CD4-positive, CD25-positive, alpha-beta regulatory T cell (primary cell): ENCODE measurements at regions not wholly inside any gene's neighbourhood (a gene's known extent, or its start where the extent isn't known, plus 50 kb on each side); places are given as distances from the start of the nearest gene placed in this dataset.
A peak's percentile ranks its signal among the peaks of the same experiment; 100 is the strongest.

ENCODE experiments used
- ATAC-seq, 2 donors: fragments of 150-1000 bp; cut with Tn5 transposase; one replicate each; pipeline ENCODE4 v1.10.0; 2021; ENCODE audit warnings: low read depth in 2 of 2, moderate number of reproducible peaks in 2 of 2, moderate library complexity in 1 of 2
- DNase-seq, 3 donors: peaks; one replicate each; pipeline versions ENCODE4 v3.0.0 to v3.0.0-alpha.2; 2012 to 2022; ENCODE audit warnings: mixed read lengths in 1 of 3
- H3K27ac ChIP-seq: one replicate; pipeline ENCODE4 v1.7.0; 2013; ENCODE audit warnings: mild to moderate bottlenecking, low read length; ENCODE audit not compliant: insufficient read depth, poor library complexity, severe bottlenecking
- H3K27me3 ChIP-seq: one replicate; pipeline ENCODE4 v1.7.0; 2013; ENCODE audit warnings: low read length; ENCODE audit not compliant: control insufficient read depth, insufficient read depth
- H3K36me3 ChIP-seq: one replicate; pipeline ENCODE4 v1.7.0; 2013; ENCODE audit warnings: mild to moderate bottlenecking, low read length, moderate library complexity; ENCODE audit not compliant: control insufficient read depth, insufficient read depth
- H3K4me1 ChIP-seq: 2 replicates; pipeline ENCODE4 v1.7.0; 2013; ENCODE audit warnings: mild to moderate bottlenecking, low read length; ENCODE audit not compliant: insufficient read depth, control insufficient read depth, poor library complexity, severe bottlenecking
- H3K4me3 ChIP-seq: one replicate; pipeline ENCODE4 v1.7.0; 2013; ENCODE audit warnings: low read depth, mild to moderate bottlenecking, low read length, moderate library complexity
- H3K9me3 ChIP-seq, 2 experiments: 1 replicate in 1 of 2; 2 replicates in 1 of 2; pipeline ENCODE4 v1.7.0; 2013; ENCODE audit warnings: low read length in 2 of 2, mild to moderate bottlenecking in 1 of 2, moderate library complexity in 1 of 2; ENCODE audit not compliant: control insufficient read depth in 2 of 2
- H3K27ac Mint-ChIP-seq, 3 donors: one replicate each; pipeline ENCODE4 v1.8.0; 2020 to 2022; ENCODE audit warnings: mild to moderate bottlenecking in 3 of 3, mixed read lengths in 3 of 3, moderate library complexity in 2 of 3
- H3K27me3 Mint-ChIP-seq: one replicate; pipeline ENCODE4 v1.8.0; 2022; ENCODE audit warnings: mild to moderate bottlenecking, mixed read lengths
- H3K36me3 Mint-ChIP-seq: one replicate; pipeline ENCODE4 v1.8.0; 2020; ENCODE audit warnings: mixed read lengths
- H3K4me1 Mint-ChIP-seq, 4 donors: one replicate each; pipeline ENCODE4 v1.8.0; 2020 to 2022; ENCODE audit warnings: mixed read lengths in 4 of 4, mild to moderate bottlenecking in 1 of 4
- H3K4me3 Mint-ChIP-seq, 4 donors: one replicate each; pipeline ENCODE4 v1.8.0; 2020 to 2022; ENCODE audit warnings: mild to moderate bottlenecking in 4 of 4, mixed read lengths in 4 of 4, moderate library complexity in 3 of 4
- H3K9me3 Mint-ChIP-seq, 7 donors: one replicate each; pipeline ENCODE4 v1.8.0; 2020 to 2022; ENCODE audit warnings: mixed read lengths in 7 of 7, mild to moderate bottlenecking in 3 of 7, moderate library complexity in 2 of 7

DNA sequence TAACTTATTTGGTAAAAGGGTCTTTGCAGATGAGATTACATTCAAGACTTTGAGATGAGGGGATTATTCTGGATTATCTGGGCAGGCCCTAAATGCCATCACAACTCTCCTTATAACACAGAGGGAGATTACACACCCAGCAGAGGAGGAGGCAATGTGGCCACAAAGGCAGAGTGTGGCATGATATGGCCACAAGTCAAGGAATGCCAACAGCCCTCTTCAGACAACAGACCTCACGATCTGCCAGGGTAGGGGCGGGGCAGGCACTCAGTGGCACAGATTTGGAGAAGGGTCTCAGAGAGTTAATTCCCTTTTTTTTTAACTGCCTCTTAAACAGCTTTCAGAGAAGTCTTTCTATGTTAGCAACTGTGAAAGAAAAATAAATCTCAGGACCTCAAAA, 96.9 kb downstream of the CYP26B1 start:
- no peak overlapping the region for H3K27ac ChIP-seq
- no peak overlapping the region for H3K4me3 ChIP-seq
- H3K27me3 ChIP-seq, result no peaks in the 10 kb centered on the region
- H3K4me1 Mint-ChIP-seq, result no peaks in the 10 kb centered on the region
- H3K4me1 ChIP-seq, result no peaks in the 10 kb centered on the region
- H3K9me3 Mint-ChIP-seq, result peaks cover 0 to 7% (median 3%) of the 10 kb centered on the region in 7 donors
- no peak overlapping the region for H3K27ac Mint-ChIP-seq
- no peak for ATAC-seq
- peaks cover 4% of the 10 kb centered on the region for H3K27me3 Mint-ChIP-seq
- H3K9me3 ChIP-seq, result no peaks in the 10 kb centered on the region
- no peak overlapping the region for H3K4me3 Mint-ChIP-seq
- H3K36me3 Mint-ChIP-seq, result no peaks in the 10 kb centered on the region
- H3K36me3 ChIP-seq, result no peaks in the 10 kb centered on the region
- DNase-seq, result no peak

DNA sequence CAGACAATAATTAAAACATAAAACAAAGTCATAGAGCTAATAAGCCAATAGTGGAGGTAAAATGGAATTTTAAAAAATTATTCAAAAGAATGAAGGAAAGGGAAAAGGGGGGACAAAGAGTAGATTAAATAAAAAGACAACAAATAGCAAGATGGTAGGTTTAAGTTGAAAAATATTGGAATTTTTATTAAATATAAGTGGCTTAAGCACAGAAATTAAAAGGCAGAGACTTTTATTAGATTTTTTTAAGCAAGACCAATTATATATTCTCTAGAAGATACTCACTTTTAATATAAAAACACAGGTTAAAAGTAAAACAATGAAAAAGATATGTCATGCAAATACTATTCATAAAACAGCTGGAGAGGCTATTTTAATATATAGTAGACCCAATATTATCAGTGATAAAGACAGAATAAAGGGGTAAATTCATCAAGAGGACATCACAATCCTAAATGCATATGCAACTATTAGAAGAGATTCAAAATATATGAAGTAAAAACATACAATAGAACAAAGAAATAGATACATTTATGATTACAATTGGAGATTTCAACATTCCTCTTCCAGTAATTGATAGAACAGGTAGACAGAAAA, 98.7 kb downstream of the CYP26B1 start:
- Histone ChIP-seq H3K4me1 (no peaks in the 10 kb centered on the region), H3K9me3 (peaks cover 0 to 3% of the 10 kb centered on the region in 2 experiments), H3K36me3 (no peaks in the 10 kb centered on the region), H3K4me3 (no peak overlapping the region), H3K27me3 (no peaks in the 10 kb centered on the region), H3K27ac (no peak overlapping the region)
- ATAC-seq (no peak), DNase-seq (no peak)
- no peaks in the 10 kb centered on the region for H3K4me1 Mint-ChIP-seq
- no peaks in the 10 kb centered on the region for H3K36me3 Mint-ChIP-seq
- H3K4me3 Mint-ChIP-seq, result no peak overlapping the region
- H3K9me3 Mint-ChIP-seq, result peaks cover 0 to 11% (median 5%) of the 10 kb centered on the region in 7 donors
- H3K27ac Mint-ChIP-seq, result no peak overlapping the region
- H3K27me3 Mint-ChIP-seq, result peaks cover 4% of the 10 kb centered on the region

DNA sequence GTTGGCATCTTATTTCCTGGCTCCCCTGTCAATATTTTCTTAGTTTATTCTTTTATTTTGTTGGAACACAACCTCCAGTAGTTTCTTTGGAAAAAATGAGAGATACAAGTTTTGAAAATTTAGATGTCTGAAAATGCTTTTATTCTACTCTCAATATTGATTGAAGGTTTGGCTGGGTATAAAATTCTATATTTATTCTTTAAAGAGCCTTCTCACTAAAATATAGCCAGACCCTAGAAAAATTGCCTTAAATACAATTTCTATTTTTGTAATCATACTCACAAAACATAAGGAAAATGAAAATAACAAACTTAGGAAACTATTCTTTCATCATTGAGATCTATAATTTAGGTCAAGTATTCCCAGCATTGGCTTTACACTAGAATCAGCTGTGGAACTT, 103.7 kb downstream of the CYP26B1 start:
- Mint-ChIP-seq H3K27ac (no peak overlapping the region), H3K4me1 (no peaks in the 10 kb centered on the region), H3K27me3 (peaks cover under 1% of the 10 kb centered on the region), H3K36me3 (no peaks in the 10 kb centered on the region), H3K9me3 (peaks cover 0 to 13% (median 7%) of the 10 kb centered on the region in 7 donors), H3K4me3 (no peak overlapping the region)
- Histone ChIP-seq H3K27ac (no peak overlapping the region), H3K4me1 (no peaks in the 10 kb centered on the region), H3K27me3 (no peaks in the 10 kb centered on the region), H3K4me3 (no peak overlapping the region), H3K36me3 (no peaks in the 10 kb centered on the region), H3K9me3 (peaks cover 0 to 6% of the 10 kb centered on the region in 2 experiments)
- no peak for DNase-seq
- ATAC-seq, result no peak

DNA sequence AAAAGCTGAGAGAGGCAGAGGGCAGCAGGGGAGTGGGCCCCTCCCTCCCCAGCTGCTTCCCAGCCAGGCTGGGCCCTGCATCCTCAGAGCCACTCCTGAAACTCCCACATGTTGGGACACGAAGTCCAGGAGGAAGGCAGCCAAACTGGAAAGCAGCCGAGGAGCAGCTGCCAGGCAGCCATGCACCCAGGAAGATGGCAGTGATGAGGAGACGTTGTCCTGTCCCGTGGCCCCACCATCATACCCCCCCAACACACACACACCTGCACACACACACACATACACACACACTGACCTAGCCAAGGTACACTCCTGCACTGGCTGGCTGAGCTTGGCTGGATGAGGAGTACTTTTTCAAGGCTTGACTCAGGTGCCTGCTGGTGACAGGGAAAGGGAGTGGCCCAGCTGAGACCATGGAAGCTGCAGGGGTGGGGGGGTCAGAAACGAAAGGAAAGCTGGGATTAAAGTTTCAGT, 106.0 kb downstream of the CYP26B1 start:
- H3K4me1 ChIP-seq, result no peaks in the 10 kb centered on the region
- DNase-seq (no peak), ATAC-seq (no peak)
- Mint-ChIP-seq H3K9me3 (peaks cover 0 to 8% (median 3%) of the 10 kb centered on the region in 7 donors), H3K4me1 (no peaks in the 10 kb centered on the region), H3K4me3 (no peak overlapping the region), H3K36me3 (no peaks in the 10 kb centered on the region), H3K27ac (no peak overlapping the region), H3K27me3 (no peaks in the 10 kb centered on the region)
- no peak overlapping the region for H3K27ac ChIP-seq
- H3K36me3 ChIP-seq, result no peaks in the 10 kb centered on the region
- no peak overlapping the region for H3K4me3 ChIP-seq
- peaks cover 0 to 6% of the 10 kb centered on the region in 2 experiments for H3K9me3 ChIP-seq
- H3K27me3 ChIP-seq, result no peaks in the 10 kb centered on the region

DNA sequence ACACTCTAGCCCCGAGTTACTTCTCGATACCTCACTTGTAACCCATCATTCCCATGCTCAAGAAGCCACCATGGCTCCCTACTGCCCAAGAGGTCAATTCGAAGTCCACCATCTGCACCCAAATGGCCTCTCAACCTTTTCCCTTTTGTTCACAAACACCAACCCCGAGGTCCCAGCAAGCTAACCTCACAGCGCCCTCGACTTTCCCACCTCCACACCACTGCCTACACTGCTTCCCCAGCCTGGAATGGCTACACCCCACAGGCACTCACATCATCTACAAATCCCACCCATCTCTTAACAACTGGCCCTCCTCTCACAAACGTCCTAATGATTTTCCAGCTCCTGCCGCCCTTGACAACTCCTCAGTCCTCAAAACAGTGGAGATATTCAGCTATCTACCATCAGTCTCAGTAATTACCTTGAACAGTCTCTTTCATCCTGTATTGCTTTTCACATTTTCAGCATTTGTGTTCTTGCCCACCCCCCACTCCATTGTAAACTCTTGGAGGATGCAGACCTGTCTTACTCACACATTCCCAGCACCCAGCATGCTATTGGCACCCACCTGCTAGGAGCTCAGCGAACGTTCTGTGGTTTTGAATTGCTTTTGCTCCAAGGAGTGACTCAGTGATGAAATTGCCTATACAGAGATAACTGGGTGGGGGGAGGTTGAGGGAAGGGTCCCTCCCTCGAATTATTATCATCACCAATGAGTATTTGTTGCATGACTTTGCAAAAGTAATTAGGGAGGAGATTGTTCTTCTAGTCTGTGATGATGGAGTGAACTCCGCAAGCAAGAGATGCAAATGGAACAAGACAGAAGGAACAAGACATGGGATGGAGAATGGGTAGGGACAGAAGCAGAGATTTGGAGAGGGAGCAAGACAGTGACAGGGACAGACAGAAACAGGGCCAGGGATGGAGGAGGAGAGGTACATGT, 106.8 kb downstream of the CYP26B1 start:
- H3K4me1 Mint-ChIP-seq, result no peaks in the 10 kb centered on the region
- no peaks in the 10 kb centered on the region for H3K27me3 Mint-ChIP-seq
- Histone ChIP-seq H3K4me3 (no peak overlapping the region), H3K9me3 (peaks cover 0 to 6% of the 10 kb centered on the region in 2 experiments), H3K27me3 (no peaks in the 10 kb centered on the region), H3K27ac (no peak overlapping the region), H3K36me3 (no peaks in the 10 kb centered on the region), H3K4me1 (no peaks in the 10 kb centered on the region)
- peak overlapping the region in 1 of 3 donors; percentile 50 for H3K27ac Mint-ChIP-seq
- H3K36me3 Mint-ChIP-seq, result no peaks in the 10 kb centered on the region
- DNase-seq (no peak), ATAC-seq (no peak)
- H3K4me3 Mint-ChIP-seq, result no peak overlapping the region
- peaks cover 0 to 6% (median 3%) of the 10 kb centered on the region in 7 donors for H3K9me3 Mint-ChIP-seq

DNA sequence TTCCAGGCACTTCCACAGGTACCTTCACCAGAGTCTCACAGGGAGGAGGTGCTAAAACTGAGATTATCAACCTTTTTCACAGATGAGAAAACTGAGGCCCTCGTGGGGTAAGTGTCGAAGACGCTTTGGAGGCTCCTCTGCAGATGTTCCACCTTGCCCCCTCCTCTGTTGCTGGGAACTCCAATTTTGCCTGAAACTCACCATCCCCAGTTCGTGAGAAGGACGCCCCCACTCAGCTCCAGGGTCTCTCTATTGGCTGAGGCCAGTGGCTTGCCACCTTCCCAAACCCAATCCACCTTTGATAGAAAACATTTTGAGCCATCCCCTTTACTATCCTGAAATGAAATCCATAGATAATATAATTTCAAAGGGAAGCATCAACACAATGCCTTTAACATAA, 109.1 kb downstream of the CYP26B1 start:
- no peaks in the 10 kb centered on the region for H3K27me3 ChIP-seq
- Mint-ChIP-seq H3K4me1 (no peaks in the 10 kb centered on the region), H3K4me3 (no peak overlapping the region)

DNA sequence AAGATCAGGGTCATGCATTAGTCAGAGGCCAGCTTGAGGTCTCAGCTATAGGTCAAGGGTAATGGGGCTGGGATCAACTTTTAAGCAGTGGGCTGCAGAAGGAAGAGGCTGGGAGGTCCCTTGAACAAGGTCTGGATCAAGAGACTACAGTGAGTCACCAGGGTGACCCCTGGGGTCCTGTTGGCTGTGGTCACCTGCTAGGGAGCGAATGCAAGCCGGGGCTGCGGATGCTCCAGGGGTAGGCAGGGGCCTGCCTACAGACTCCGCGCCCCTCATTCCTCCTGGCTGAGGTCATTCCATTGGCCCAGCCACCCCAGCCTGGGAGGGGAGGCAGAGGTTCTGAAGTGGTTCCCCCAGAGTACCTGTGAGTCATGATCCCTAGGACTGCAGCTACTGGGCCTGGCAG, 110.4 kb downstream of the CYP26B1 start:
- Histone ChIP-seq H3K4me1 (no peaks in the 10 kb centered on the region), H3K9me3 (no peaks in the 10 kb centered on the region), H3K36me3 (no peaks in the 10 kb centered on the region), H3K27me3 (no peaks in the 10 kb centered on the region), H3K27ac (no peak overlapping the region), H3K4me3 (no peak overlapping the region)
- Mint-ChIP-seq H3K4me3 (no peak overlapping the region), H3K36me3 (no peaks in the 10 kb centered on the region), H3K4me1 (no peaks in the 10 kb centered on the region), H3K27me3 (no peaks in the 10 kb centered on the region), H3K27ac (no peak overlapping the region), H3K9me3 (peaks cover 0 to 1% (median 0%) of the 10 kb centered on the region in 7 donors)
- ATAC-seq (no peak), DNase-seq (no peak)

More for the DNA sequence above, 109.1 kb downstream of the CYP26B1 start:
- no peak for ATAC-seq
- Histone ChIP-seq H3K4me1 (no peaks in the 10 kb centered on the region), H3K27ac (no peak overlapping the region), H3K36me3 (no peaks in the 10 kb centered on the region), H3K9me3 (no peaks in the 10 kb centered on the region), H3K4me3 (no peak overlapping the region)
- Mint-ChIP-seq H3K27ac (no peak overlapping the region), H3K36me3 (no peaks in the 10 kb centered on the region), H3K27me3 (no peaks in the 10 kb centered on the region), H3K9me3 (peaks cover 0 to 5% (median 0%) of the 10 kb centered on the region in 7 donors)
- DNase-seq, result no peak
